Endodermal cell (in vitro differentiated cells): ENCODE measurements at regions not wholly inside any gene's neighbourhood (a gene's known extent, or its start where the extent isn't known, plus 50 kb on each side); places are given as distances from the start of the nearest gene placed in this dataset.

Source experiments
- DNase-seq: peaks from one replicate; pipeline ENCODE4 v3.0.0-alpha.2; 2017
- H3K27ac ChIP-seq: 2 replicates; pipeline ENCODE4 v1.5.1; 2013; ENCODE audit warnings: mild to moderate bottlenecking, low read depth, low read length, moderate library complexity
- H3K27me3 ChIP-seq: 2 replicates; pipeline ENCODE4 v1.6.1; 2013; ENCODE audit warnings: mild to moderate bottlenecking, low read length, moderate library complexity; ENCODE audit not compliant: insufficient read depth, control insufficient read depth, poor library complexity, severe bottlenecking
- H3K36me3 ChIP-seq: 2 replicates; pipeline ENCODE4 v1.7.0; 2013; ENCODE audit warnings: mild to moderate bottlenecking, low read length, moderate library complexity; ENCODE audit not compliant: control insufficient read depth, insufficient read depth
- H3K4me1 ChIP-seq: one replicate; pipeline ENCODE4 v1.7.0; 2013; ENCODE audit warnings: low read length; ENCODE audit not compliant: control insufficient read depth, insufficient read depth
- H3K4me3 ChIP-seq: 2 replicates; pipeline ENCODE4 v1.5.1; 2013; ENCODE audit warnings: mild to moderate bottlenecking, low read length, moderate library complexity
- H3K9ac ChIP-seq: 2 replicates; pipeline ENCODE4 v1.6.1; 2013; ENCODE audit warnings: mild to moderate bottlenecking, low read length, moderate library complexity; ENCODE audit not compliant: poor library complexity, severe bottlenecking; ENCODE audit errors: extremely low read depth
- H3K9me3 ChIP-seq: 2 replicates; pipeline ENCODE4 v1.6.1; 2013; ENCODE audit warnings: mild to moderate bottlenecking, low read length, moderate library complexity; ENCODE audit not compliant: control insufficient read depth
- H3K27ac Mint-ChIP-seq: 2 replicates; pipeline ENCODE4 v1.8.0; 2020; ENCODE audit warnings: mixed read lengths
- H3K27me3 Mint-ChIP-seq: 2 replicates; pipeline ENCODE4 v1.8.0; 2021; ENCODE audit warnings: mild to moderate bottlenecking, mixed read lengths; ENCODE audit not compliant: insufficient read depth
- H3K36me3 Mint-ChIP-seq: 2 replicates; pipeline ENCODE4 v1.8.0; 2020; ENCODE audit warnings: low read depth, mixed read lengths
- H3K4me1 Mint-ChIP-seq: 2 replicates; pipeline ENCODE4 v1.8.0; 2020; ENCODE audit warnings: mixed read lengths
- H3K4me3 Mint-ChIP-seq: 2 replicates; pipeline ENCODE4 v1.8.0; 2020; ENCODE audit warnings: mild to moderate bottlenecking, moderate library complexity, mixed read lengths
- H3K9me3 Mint-ChIP-seq: 2 replicates; pipeline ENCODE4 v1.8.0; 2020; ENCODE audit warnings: mild to moderate bottlenecking, mixed read lengths
- CTCF ChIP-seq: fragments of 200-600 bp; sonication (generic); conservative IDR thresholded peaks from 2 replicates; pipeline ENCODE4 v1.5.0; 2021; ENCODE audit warnings: antibody characterized with exemption, mild to moderate bottlenecking
- WGBS, 2 experiments: methylation state at CpG; one replicate each; pipeline versions ENCODE4 v1.1.5 to v1.1.7; 2013; ENCODE audit warnings: missing lambda C conversion rate in 2 of 2, mixed read lengths in 1 of 2; ENCODE audit not compliant: insufficient coverage in 1 of 2, insufficient read length in 1 of 2; 5-methylcytosine and 5-hydroxymethylcytosine counted together

- DNase-seq = no peak
- TF ChIP-seq CTCF = no peak
- Histone ChIP-seq H3K9me3 (no peaks in the 10 kb centered on the region), H3K4me3 (no peak overlapping the region), H3K36me3 (no peaks in the 10 kb centered on the region), H3K9ac (no peak overlapping the region), H3K4me1 (peaks cover 3% of the 10 kb centered on the region), H3K27me3 (no peaks in the 10 kb centered on the region), H3K27ac (no peak overlapping the region)
- no peak overlapping the region for H3K4me3 Mint-ChIP-seq
- peaks cover 17% of the 10 kb centered on the region for H3K4me1 Mint-ChIP-seq
- no peaks in the 10 kb centered on the region for H3K27me3 Mint-ChIP-seq
- no peaks in the 10 kb centered on the region for H3K36me3 Mint-ChIP-seq
- no peaks in the 10 kb centered on the region for H3K9me3 Mint-ChIP-seq
- 57 to 94% methylated on average over 1 to 2 of the region's 2 CpGs for WGBS, 2 experiments
- H3K27ac Mint-ChIP-seq = no peak overlapping the region
Measured at GRCh38 chr2:123103902-123104301, 921.2 kb upstream of the CNTNAP5 start.

DNA sequence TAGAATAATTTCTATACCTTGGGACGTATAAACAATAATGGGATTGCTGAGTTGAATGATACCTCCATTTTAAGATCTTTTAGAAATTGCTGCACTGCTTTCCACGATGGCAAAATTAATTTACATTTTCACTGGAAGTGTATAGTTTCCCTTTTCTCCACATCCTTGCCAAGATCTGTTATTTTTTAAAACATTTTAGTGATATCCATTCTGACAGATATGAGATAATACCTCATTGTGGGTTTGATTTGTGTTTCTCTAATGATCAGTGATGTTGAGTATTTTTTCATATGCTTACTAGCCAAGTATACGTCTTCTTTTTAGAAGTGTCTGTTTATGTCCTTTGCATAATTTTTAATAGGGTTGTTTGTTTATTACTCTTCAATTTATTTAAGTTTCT, 908.5 kb upstream of the CNTNAP5 start:
- Mint-ChIP-seq H3K4me1 (no peaks in the 10 kb centered on the region), H3K27ac (no peak overlapping the region), H3K27me3 (no peaks in the 10 kb centered on the region), H3K4me3 (no peak overlapping the region), H3K9me3 (peaks cover 22% of the 10 kb centered on the region), H3K36me3 (peaks cover 4% of the 10 kb centered on the region)
- H3K27me3 ChIP-seq = no peaks in the 10 kb centered on the region
- no peak for TF ChIP-seq CTCF
- no peaks in the 10 kb centered on the region for H3K4me1 ChIP-seq
- DNase-seq = no peak
- H3K27ac ChIP-seq = no peak overlapping the region
- WGBS, 2 experiments = 97 to 100% methylated on average over 2 to 3 of the region's 3 CpGs
- no peaks in the 10 kb centered on the region for H3K36me3 ChIP-seq
- no peak overlapping the region for H3K9ac ChIP-seq
- H3K4me3 ChIP-seq = no peak overlapping the region
- H3K9me3 ChIP-seq = peaks cover 9% of the 10 kb centered on the region

- Histone ChIP-seq H3K36me3 (no peaks in the 10 kb centered on the region), H3K9me3 (peaks cover 13% of the 10 kb centered on the region), H3K27ac (no peak overlapping the region), H3K4me1 (no peaks in the 10 kb centered on the region), H3K4me3 (no peak overlapping the region), H3K9ac (no peak overlapping the region), H3K27me3 (no peaks in the 10 kb centered on the region)
- H3K4me1 Mint-ChIP-seq = no peaks in the 10 kb centered on the region
- DNase-seq = no peak
- H3K9me3 Mint-ChIP-seq = peaks cover 11% of the 10 kb centered on the region
- WGBS, 2 experiments = 97 to 98% methylated on average over 3 of the region's 3 CpGs
- no peak overlapping the region for H3K4me3 Mint-ChIP-seq
- no peak for TF ChIP-seq CTCF
- no peak overlapping the region for H3K27ac Mint-ChIP-seq
- no peaks in the 10 kb centered on the region for H3K27me3 Mint-ChIP-seq
- H3K36me3 Mint-ChIP-seq = no peaks in the 10 kb centered on the region
Measured at GRCh38 chr2:123127236-123127635, 897.9 kb upstream of the CNTNAP5 start.
